ENCODE measurements at regions not wholly inside any gene's neighbourhood (a gene's known extent, or its start where the extent isn't known, plus 50 kb on each side); places are given as distances from the start of the nearest gene placed in this dataset.
A peak's percentile ranks its signal among the peaks of the same experiment; 100 is the strongest.
"Not testable (repeated sequence)": the region's sequence is repeated elsewhere in the genome, so short reads cannot be mapped to it uniquely, and the experiment has no call there.

DNA sequence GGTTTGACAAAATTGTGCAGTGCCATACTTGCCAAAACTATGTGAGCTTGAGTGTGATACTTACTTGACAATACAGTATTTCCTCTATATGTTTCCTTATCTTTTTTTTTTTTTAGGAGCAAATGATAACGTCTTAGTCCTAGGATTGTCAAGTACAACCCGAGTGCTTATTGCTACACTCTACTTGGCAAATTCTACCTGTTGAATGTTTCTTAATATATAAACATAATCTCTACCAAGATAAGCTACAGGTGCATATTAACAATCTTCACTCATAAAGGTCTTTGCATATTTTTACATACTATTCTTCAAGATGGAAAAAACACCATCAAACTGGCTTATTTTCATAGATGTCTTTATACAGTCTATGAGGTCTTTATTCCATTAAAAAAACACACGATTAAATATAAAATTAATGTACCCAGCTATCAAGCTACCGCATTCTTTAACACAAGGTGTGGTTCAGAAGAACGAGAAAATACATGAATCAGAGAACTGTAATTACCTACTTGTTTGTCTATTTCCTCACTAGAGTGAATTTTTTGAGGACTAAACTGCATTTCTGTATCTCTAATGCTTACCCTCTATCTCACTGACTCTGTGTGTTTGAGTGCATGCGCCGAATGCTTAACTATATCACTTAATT is 76.1 kb upstream of the PDSS1 start:
- DNase-seq = no peak

DNA sequence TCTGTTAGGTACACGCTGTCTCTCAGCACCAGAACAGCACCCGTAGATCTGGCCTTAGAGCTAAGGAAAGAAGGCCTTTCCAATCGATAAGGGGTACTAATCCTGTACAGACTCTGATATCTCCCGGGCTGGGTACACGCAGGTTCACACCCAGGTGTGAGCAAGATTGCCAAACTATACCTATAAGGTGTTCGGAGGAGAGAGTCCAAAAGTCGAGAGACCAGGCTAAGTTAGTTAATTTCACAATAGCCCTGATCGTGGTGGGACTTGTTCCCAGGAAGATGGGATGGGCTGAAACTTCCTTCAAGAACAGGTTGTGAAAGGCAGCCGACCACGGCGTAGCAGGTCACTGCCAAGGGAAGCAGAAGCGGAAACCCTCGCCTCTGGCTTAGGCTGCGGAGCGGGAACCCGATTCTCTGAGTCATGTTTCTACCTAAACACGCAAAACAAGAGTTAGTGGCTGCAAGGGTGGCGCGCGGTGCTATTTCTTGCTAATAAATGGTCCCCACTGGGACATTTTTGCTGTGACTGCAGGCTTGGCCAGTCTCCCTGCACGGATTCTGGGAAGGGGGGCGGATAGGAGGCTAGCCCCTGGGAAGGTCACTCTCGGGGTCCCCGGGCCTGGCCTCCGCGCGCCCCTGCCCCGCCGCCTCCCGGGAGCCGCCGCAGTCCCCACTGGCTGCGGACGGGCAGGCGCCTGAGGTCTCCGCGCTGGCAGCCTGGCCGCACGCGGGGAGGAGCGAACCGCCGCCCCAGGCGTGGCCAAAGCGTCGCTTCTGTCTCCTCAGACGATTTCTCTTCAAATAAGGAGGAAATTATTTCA is 75.4 kb upstream of the PDSS1 start:
- DNase-seq = peak; percentile 15

DNA sequence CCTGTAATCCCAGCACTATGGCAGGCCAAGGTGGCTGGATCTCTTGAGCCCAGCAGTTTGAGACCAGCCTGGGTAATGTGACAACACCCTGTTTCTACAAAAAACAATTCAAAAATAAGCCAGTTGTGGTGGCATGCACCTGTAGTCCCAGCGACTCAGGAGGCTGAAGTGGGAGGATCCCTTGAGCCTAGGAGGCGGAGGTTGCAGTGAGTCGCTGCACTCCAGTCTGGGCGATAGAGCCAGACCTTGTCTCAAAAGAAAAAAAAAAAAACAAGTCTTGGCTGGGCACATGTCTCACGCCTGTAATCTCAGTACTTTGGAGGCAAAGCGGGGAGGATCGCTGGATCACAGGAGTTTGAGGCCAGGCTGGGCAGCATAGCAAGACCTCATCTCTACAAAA is 74.6 kb upstream of the PDSS1 start:
- no peak for DNase-seq

DNA sequence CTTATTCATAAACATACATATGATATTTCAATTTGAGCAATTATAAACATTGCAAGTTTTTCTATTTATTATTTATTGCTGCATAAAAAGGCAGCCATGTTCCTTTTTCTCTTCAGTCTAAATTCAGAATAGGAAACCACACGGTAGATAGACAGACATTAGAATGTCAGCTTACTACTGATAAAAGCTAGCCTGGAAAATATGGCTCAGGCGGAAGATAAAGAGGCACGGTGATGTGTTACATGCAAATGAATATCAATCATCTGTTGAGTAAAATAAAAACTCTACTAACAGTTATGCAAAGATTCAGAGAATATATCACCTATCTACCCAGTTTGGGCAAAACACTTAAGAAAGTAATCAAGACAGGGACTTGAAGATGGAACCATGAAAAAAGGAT is 73.5 kb upstream of the PDSS1 start:
- peak; percentile 1 for DNase-seq

DNA sequence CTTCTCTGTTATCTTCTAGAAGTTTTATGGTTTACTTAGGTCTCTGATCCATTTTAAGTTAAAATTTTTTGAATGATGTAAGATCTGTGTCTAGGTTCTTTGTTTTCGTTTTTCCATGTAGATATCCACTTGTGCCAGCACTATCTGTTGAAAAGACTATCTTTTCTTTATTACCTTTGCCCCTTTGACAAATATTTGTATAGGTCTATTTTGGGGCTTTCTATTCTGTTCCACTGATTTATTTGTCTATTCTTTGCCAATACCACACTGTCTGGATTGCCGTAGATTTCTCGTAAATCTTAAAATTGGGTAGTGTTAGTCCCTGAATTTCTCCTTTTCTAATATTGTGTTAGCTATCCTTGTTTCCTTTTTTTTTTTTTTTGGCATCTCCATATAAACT is 71.4 kb upstream of the PDSS1 start:
- no peak for DNase-seq

DNA sequence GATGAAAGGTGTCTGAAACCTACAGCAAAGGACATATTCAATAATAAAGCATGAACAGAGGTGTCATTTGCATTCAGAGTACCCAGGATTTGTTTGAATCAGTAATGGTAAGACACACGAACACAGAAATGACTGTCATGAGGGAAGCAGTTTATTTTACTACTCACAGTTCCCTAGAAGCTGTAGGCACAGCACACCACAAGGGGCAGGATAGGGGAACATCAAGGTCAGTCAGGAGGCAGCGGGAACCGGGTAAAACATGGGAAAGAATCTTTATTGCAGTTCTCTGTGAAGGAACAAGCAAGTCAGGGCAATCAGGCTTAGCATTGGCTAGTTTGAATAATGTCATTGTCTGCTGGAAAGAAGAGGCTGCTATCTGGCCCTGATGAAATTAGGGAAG is 70.2 kb upstream of the PDSS1 start:
- DNase-seq = peak; percentile 58

DNA sequence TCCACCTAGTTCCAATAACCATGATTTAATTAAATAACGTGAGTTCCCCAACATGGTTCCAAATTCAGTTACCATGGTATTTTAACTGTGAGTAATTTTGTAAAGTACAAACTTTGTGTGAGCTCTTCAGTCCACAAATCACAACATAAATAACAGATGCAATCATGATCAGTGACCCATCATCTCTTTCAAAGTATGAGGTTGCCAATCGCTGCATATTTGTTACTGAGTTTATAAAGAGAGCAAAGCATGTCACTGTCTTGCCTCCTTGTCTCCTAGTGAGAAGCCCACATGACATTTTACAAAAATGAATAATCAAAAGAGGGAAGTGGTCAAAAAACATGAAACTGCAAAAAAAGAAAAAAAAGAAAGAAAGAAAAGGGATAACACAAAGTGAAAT is 69.1 kb upstream of the PDSS1 start:
- no peak for DNase-seq

DNA sequence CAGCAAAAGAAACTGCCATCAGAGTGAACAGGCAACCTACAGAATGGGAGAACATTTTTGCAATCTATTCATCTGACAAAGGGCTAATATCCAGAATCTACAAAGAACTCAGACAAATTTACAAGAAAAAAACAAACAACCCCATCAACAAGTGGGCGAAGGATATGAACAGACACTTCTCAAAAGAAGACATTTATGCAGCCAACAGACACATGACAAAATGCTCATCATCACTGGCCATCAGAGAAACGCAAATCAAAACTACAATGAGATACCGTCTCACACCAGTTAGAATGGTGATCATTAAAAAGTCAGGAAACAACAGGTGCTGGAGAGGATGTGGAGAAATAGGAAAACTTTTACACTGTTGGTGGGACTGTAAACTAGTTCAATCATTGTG is 65.3 kb upstream of the PDSS1 start:
- DNase-seq = not testable (repeated sequence)

DNA sequence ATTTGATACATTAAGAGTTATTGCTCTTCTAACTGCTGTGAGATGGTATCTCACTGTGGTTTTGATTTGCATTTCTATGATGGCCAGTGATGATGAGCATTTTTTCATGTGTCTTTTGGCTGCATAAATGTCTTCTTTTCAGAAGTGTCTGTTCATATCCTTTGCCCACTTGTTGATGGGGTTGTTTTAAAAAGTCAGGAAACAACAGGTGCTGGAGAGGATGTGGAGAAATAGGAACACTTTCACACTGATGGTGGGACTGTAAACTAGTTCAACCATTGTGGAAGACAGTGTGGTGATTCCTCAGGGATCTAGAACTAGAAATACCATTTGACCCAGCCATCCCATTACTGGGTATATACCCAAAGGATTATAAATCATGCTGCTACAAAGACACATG is 63.4 kb upstream of the PDSS1 start:
- not testable (repeated sequence) for DNase-seq

DNA sequence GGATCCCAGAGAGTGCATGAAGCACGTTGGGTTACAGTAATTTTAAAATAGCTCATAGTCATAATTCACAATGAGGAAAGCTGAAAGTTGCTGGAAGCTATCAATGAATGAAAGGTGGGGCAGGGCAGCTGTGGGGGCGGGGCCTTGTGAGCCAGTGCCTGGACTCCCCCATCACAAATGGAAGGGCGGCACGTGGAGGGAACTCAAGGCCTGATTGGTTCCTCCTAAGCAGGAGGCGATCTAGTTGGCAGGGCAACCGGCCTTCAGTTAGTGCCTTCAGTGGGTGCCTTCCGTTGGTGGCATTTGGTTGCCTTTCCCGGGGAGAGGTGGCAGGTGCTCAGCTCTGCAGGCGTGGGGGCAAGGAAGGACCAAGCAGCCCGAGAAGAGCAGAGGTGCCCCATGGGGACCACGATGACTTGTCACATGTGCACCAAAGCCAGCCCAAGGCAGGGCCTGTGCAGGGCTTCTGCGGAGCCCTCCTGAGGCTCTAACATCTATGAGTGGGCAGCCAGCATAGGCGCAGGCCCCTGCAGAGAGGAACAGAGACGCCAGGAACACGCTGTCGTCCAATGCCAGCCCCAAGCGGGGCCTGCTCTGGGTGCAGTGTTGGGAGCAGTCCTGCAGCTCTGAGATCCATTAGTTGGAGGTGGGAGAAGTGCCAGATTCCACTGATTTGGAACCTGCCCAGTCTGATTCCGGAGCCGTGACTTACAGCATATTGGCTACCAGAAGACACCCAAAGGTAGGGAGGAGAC is 59.8 kb upstream of the PDSS1 start:
- no peak for DNase-seq

DNA sequence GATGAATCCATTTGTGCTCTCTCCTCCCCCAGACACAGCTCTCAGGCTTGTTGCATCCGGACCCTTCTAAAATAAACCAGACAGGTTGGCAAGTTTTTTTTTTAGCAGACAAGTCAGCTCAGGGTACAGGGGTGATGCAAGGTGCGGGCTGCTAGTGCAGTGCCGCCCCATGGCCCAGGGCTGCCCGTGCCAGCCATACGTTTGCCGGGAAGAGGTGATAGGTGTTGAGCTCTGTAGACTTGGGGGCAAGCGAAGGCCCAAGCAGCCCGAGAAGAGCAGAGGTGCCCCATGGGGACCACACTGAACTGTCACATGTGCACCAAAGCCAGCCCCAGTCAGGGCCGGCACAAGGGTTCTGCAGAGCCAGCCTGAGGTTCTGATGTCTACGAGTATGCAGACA is 57.1 kb upstream of the PDSS1 start:
- DNase-seq = no peak

DNA sequence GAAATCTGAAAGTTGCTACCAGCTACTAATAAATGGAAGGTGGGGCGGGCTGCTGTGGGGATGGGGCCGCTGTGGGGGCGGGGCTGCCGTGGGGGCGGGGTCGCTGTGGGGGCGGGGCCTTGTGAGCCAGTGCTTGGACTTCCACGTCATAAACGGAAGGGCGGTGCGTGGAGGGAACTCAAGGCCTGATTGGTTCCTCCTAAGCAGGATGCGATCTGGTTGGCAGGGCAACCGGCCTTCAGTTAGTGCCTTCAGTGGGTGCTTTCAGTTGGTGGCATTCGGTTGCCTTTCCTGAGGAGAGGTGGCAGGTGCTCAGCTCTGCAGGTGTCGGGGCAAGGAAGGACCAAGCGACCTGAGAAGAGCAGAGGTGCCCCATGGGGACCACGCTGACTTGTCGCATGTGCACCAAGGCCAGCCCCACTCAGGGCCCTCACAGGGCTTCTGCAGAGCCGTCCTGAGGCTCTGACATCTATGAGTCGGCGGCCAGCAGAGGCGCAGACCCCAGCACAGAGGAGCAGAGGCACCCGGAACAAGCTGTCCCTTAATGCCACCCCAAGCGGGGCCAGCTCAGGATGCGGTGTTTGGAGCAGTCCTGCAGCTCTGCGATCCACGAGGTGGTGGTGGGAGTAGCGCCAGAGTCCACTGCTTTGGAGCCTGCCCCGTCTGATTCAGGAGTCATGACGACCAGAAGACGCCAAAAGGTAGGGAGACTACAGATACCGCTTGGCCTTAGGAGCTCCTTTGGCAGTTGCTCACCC is 54.4 kb upstream of the PDSS1 start:
- DNase-seq = no peak

DNA sequence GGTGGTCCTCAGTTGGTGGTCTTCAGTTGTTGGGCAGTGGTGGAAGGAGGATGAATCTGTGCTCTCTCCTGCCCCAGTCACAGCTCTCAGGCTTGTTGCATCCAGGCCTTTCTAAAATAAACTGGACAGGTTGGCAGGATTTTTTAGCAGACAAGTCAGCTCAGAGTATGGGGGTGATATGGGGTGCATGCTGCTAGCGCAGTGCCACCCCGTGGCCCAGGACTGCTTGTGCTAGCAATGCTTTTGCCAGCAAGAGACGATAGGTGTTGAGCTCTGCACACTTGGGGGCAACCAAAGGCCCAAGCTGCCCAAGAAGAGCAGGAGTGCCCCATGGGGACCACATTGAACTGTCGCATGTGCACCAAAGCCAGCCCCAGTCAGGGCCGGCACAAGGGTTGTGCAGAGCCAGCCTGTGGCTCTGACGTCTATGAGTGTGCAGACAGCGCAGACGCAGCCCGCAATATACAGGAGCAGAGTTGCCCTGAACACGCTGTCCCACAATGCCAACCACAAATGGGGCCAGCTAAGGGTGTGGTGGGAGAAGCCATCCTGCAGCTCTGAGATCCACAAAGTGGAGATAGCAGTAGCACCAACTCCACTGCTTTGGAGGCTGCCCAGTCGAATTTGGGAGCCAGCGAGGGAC is 49.8 kb upstream of the PDSS1 start:
- DNase-seq = no peak

All from NCI-H526 treated with DMSO at 0.1 percent for 48 hours (cell line).